Hypothalamus (tissue), 51 donors: ENCODE measurements at regions not wholly inside any gene's neighbourhood (a gene's known extent, or its start where the extent isn't known, plus 50 kb on each side); places are given as distances from the start of the nearest gene placed in this dataset.
A peak's percentile ranks its signal among the peaks of the same experiment; 100 is the strongest.
"Not testable (repeated sequence)": the region's sequence is repeated elsewhere in the genome, so short reads cannot be mapped to it uniquely, and the experiment has no call there.

Experiments
- DNase-seq, 51 donors: peaks; one replicate each; lab custom pipeline; 2025; lab: John Stamatoyannopoulos, UW

- no peak for DNase-seq
Observed at GRCh38 chr2:172252154-172252553, 149.5 kb upstream of the DLX2 start.

GRCh38 chr2:172253190-172254052 is 150.7 kb upstream of the DLX2 start:
- DNase-seq: peak in 5 of 51 donors; percentile 19 to 54 (median 33)

- peak in 10 of 51 donors; percentile 11 to 45 (median 31) for DNase-seq
Observed at GRCh38 chr2:172256886-172257285, 154.2 kb upstream of the DLX2 start.

GRCh38 chr2:172259827-172260226 is 157.1 kb upstream of the DLX2 start:
- no peak for DNase-seq

- no peak for DNase-seq
Observed at GRCh38 chr2:172260336-172260735, 157.6 kb upstream of the DLX2 start.

- no peak for DNase-seq
Observed at GRCh38 chr2:172261292-172261691, 158.6 kb upstream of the DLX2 start.

- DNase-seq: no peak
Observed at GRCh38 chr2:172262486-172262885, 159.8 kb upstream of the DLX2 start.

GRCh38 chr2:172264820-172265219 is 162.1 kb upstream of the DLX2 start:
- DNase-seq: not testable (repeated sequence)

GRCh38 chr2:172269507-172270244 is 157.7 kb upstream of the ITGA6 start:
- not testable (repeated sequence) for DNase-seq

GRCh38 chr2:172270278-172271079 is 156.9 kb upstream of the ITGA6 start:
- no peak for DNase-seq

GRCh38 chr2:172273910-172274571 is 153.3 kb upstream of the ITGA6 start:
- no peak for DNase-seq

- no peak for DNase-seq
Observed at GRCh38 chr2:172275239-172275638, 152.1 kb upstream of the ITGA6 start.

- DNase-seq: no peak
Observed at GRCh38 chr2:172276961-172277360, 150.4 kb upstream of the ITGA6 start.

- DNase-seq: no peak
Observed at GRCh38 chr2:172278667-172279066, 148.7 kb upstream of the ITGA6 start.

- DNase-seq: no peak
Observed at GRCh38 chr2:172279214-172279613, 148.2 kb upstream of the ITGA6 start.

- DNase-seq: no peak
Observed at GRCh38 chr2:172279813-172280212, 147.6 kb upstream of the ITGA6 start.

- peak in 4 of 51 donors; percentile 5 to 25 (median 14) for DNase-seq
Observed at GRCh38 chr2:172280571-172281361, 146.6 kb upstream of the ITGA6 start.

GRCh38 chr2:172281648-172282570 is 145.5 kb upstream of the ITGA6 start:
- DNase-seq: no peak
